C4-2B (cell line): ENCODE measurements at regions not wholly inside any gene's neighbourhood (a gene's known extent, or its start where the extent isn't known, plus 50 kb on each side); places are given as distances from the start of the nearest gene placed in this dataset.

ENCODE experiments used
- H3K27ac ChIP-seq: fragments of 450-650 bp; 2 replicates; pipeline ENCODE4 v1.5.1; 2017
- CTCF ChIP-seq: fragments of 450-650 bp; conservative IDR thresholded peaks from 2 replicates; pipeline ENCODE4 v1.5.1; 2017; ENCODE audit warnings: mild to moderate bottlenecking
- ZFX ChIP-seq: fragments of 450-650 bp; IDR thresholded peaks from 2 replicates; pipeline ENCODE4 v1.6.1; 2017

GRCh38 chr7:149627911-149628310, 130.3 kb upstream of the ZNF746 start:
- peak overlapping the region; percentile 95 for H3K27ac ChIP-seq
- TF ChIP-seq ZFX = no peak
- no peak for TF ChIP-seq CTCF

- TF ChIP-seq CTCF (no peak), ZFX (no peak)
- H3K27ac ChIP-seq = peak overlapping the region; percentile 95
Observed at GRCh38 chr7:149626972-149627371, 129.4 kb upstream of the ZNF746 start.

- peak overlapping the region; percentile 95 for H3K27ac ChIP-seq
- TF ChIP-seq ZFX (no peak), CTCF (no peak)
Observed at GRCh38 chr7:149625947-149626392, 128.4 kb upstream of the ZNF746 start.

- TF ChIP-seq CTCF = peak; percentile 68
- TF ChIP-seq ZFX = no peak
- peak overlapping the region; percentile 95 for H3K27ac ChIP-seq
Observed at GRCh38 chr7:149625340-149625946, 127.8 kb upstream of the ZNF746 start.

GRCh38 chr7:149624419-149625339, 127.1 kb upstream of the ZNF746 start:
- H3K27ac ChIP-seq = peak overlapping the region; percentile 95
- peak; percentile 97 for TF ChIP-seq ZFX
- TF ChIP-seq CTCF = peak; percentile 97

GRCh38 chr7:149624006-149624405, 126.4 kb upstream of the ZNF746 start:
- no peak for TF ChIP-seq ZFX
- TF ChIP-seq CTCF = no peak
- peak overlapping the region; percentile 95 for H3K27ac ChIP-seq

- peak overlapping the region; percentile 95 for H3K27ac ChIP-seq
Observed at GRCh38 chr7:149623262-149623997, 125.8 kb upstream of the ZNF746 start.
